ENCODE measurements at regions not wholly inside any gene's neighbourhood (a gene's known extent, or its start where the extent isn't known, plus 50 kb on each side); places are given as distances from the start of the nearest gene placed in this dataset.

GRCh38 chr7:23955600-23956149, 245.7 kb downstream of the STK31 start:
- Mint-ChIP-seq H3K4me3 (no peak overlapping the region), H3K27me3 (peaks cover 2% of the 10 kb centered on the region), H3K27ac (no peak overlapping the region), H3K4me1 (peaks cover 2% of the 10 kb centered on the region), H3K9me3 (peaks cover 5% of the 10 kb centered on the region), H3K36me3 (ENCODE audit: low read depth) (no peaks in the 10 kb centered on the region)
- no peak for ATAC-seq
- DNase-seq = no peak

GRCh38 chr7:23956772-23957576, 247.0 kb downstream of the STK31 start:
- H3K4me1 Mint-ChIP-seq = peaks cover 2% of the 10 kb centered on the region
- H3K9me3 Mint-ChIP-seq = peaks cover 5% of the 10 kb centered on the region
- no peak for ATAC-seq
- no peak overlapping the region for H3K27ac Mint-ChIP-seq
- peaks cover 2% of the 10 kb centered on the region for H3K27me3 Mint-ChIP-seq
- no peaks in the 10 kb centered on the region for H3K36me3 Mint-ChIP-seq (ENCODE audit: low read depth)
- no peak overlapping the region for H3K4me3 Mint-ChIP-seq
- no peak for DNase-seq

GRCh38 chr7:23959821-23960220, 249.8 kb downstream of the STK31 start:
- Mint-ChIP-seq H3K4me3 (no peak overlapping the region), H3K9me3 (peaks cover 5% of the 10 kb centered on the region), H3K4me1 (peaks cover 2% of the 10 kb centered on the region), H3K36me3 (ENCODE audit: low read depth) (no peaks in the 10 kb centered on the region), H3K27me3 (peaks cover 2% of the 10 kb centered on the region), H3K27ac (no peak overlapping the region)
- DNase-seq (no peak), ATAC-seq (no peak)

GRCh38 chr7:23960361-23960760, 250.3 kb downstream of the STK31 start:
- no peak for ATAC-seq

GRCh38 chr7:23963461-23964165, 253.6 kb downstream of the STK31 start:
- no peak for DNase-seq
- H3K27me3 Mint-ChIP-seq = peaks cover 4% of the 10 kb centered on the region
- H3K36me3 Mint-ChIP-seq (ENCODE audit: low read depth) = no peaks in the 10 kb centered on the region
- no peaks in the 10 kb centered on the region for H3K9me3 Mint-ChIP-seq
- no peak overlapping the region for H3K4me3 Mint-ChIP-seq
- no peak for ATAC-seq
- H3K4me1 Mint-ChIP-seq = peaks cover 8% of the 10 kb centered on the region
- no peak overlapping the region for H3K27ac Mint-ChIP-seq

More at GRCh38 chr7:23960361-23960760, 250.3 kb downstream of the STK31 start:
- H3K36me3 Mint-ChIP-seq (ENCODE audit: low read depth) = no peaks in the 10 kb centered on the region
- no peak overlapping the region for H3K27ac Mint-ChIP-seq
- H3K4me3 Mint-ChIP-seq = no peak overlapping the region
- H3K4me1 Mint-ChIP-seq = peaks cover 2% of the 10 kb centered on the region
- peaks cover 5% of the 10 kb centered on the region for H3K9me3 Mint-ChIP-seq
- DNase-seq = no peak
- H3K27me3 Mint-ChIP-seq = peaks cover 2% of the 10 kb centered on the region

GRCh38 chr7:23964715-23965114, 254.7 kb downstream of the STK31 start:
- no peaks in the 10 kb centered on the region for H3K36me3 Mint-ChIP-seq (ENCODE audit: low read depth)
- DNase-seq = no peak
- peaks cover 11% of the 10 kb centered on the region for H3K4me1 Mint-ChIP-seq
- H3K27me3 Mint-ChIP-seq = peaks cover 5% of the 10 kb centered on the region
- H3K9me3 Mint-ChIP-seq = no peaks in the 10 kb centered on the region
- no peak overlapping the region for H3K4me3 Mint-ChIP-seq
- H3K27ac Mint-ChIP-seq = no peak overlapping the region
- ATAC-seq = no peak

GRCh38 chr7:23965296-23965695, 255.3 kb downstream of the STK31 start:
- Mint-ChIP-seq H3K4me3 (no peak overlapping the region), H3K9me3 (no peaks in the 10 kb centered on the region), H3K36me3 (ENCODE audit: low read depth) (no peaks in the 10 kb centered on the region), H3K4me1 (peaks cover 14% of the 10 kb centered on the region), H3K27me3 (peaks cover 3% of the 10 kb centered on the region), H3K27ac (no peak overlapping the region)
- ATAC-seq = no peak
- no peak for DNase-seq

- peaks cover 3% of the 10 kb centered on the region for H3K27me3 Mint-ChIP-seq
- H3K4me1 Mint-ChIP-seq = peaks cover 21% of the 10 kb centered on the region
- ATAC-seq (no peak), DNase-seq (no peak)
- no peak overlapping the region for H3K27ac Mint-ChIP-seq
- H3K4me3 Mint-ChIP-seq = no peak overlapping the region
- no peaks in the 10 kb centered on the region for H3K9me3 Mint-ChIP-seq
- no peaks in the 10 kb centered on the region for H3K36me3 Mint-ChIP-seq (ENCODE audit: low read depth)
Measured at GRCh38 chr7:23966941-23967340, 256.9 kb downstream of the STK31 start.

- peak; percentile 6 for DNase-seq
- peak; percentile 48 for ATAC-seq
- Mint-ChIP-seq H3K9me3 (no peaks in the 10 kb centered on the region), H3K27me3 (peaks cover 3% of the 10 kb centered on the region), H3K4me1 (peaks cover 26% of the 10 kb centered on the region), H3K27ac (peak overlapping the region; percentile 54), H3K4me3 (no peak overlapping the region), H3K36me3 (ENCODE audit: low read depth) (no peaks in the 10 kb centered on the region)
Measured at GRCh38 chr7:23967949-23968599, 258.1 kb downstream of the STK31 start.

GRCh38 chr7:23968791-23969190, 258.8 kb downstream of the STK31 start:
- ATAC-seq (no peak), DNase-seq (no peak)
- H3K4me1 Mint-ChIP-seq = peaks cover 26% of the 10 kb centered on the region
- H3K4me3 Mint-ChIP-seq = no peak overlapping the region
- no peaks in the 10 kb centered on the region for H3K9me3 Mint-ChIP-seq
- H3K27ac Mint-ChIP-seq = peak overlapping the region; percentile 15
- peaks cover 3% of the 10 kb centered on the region for H3K27me3 Mint-ChIP-seq
- H3K36me3 Mint-ChIP-seq (ENCODE audit: low read depth) = no peaks in the 10 kb centered on the region

- no peak overlapping the region for H3K27ac Mint-ChIP-seq
- no peak for ATAC-seq
Measured at GRCh38 chr7:23969443-23969842, 259.4 kb downstream of the STK31 start.

GRCh38 chr7:23970193-23970592, 260.2 kb downstream of the STK31 start:
- DNase-seq (no peak), ATAC-seq (no peak)
- Mint-ChIP-seq H3K27ac (no peak overlapping the region), H3K27me3 (peaks cover 6% of the 10 kb centered on the region), H3K4me1 (peaks cover 26% of the 10 kb centered on the region), H3K9me3 (no peaks in the 10 kb centered on the region), H3K4me3 (no peak overlapping the region), H3K36me3 (ENCODE audit: low read depth) (no peaks in the 10 kb centered on the region)

More at GRCh38 chr7:23969443-23969842, 259.4 kb downstream of the STK31 start:
- no peak for DNase-seq
- no peak overlapping the region for H3K4me3 Mint-ChIP-seq
- no peaks in the 10 kb centered on the region for H3K36me3 Mint-ChIP-seq (ENCODE audit: low read depth)
- H3K9me3 Mint-ChIP-seq = no peaks in the 10 kb centered on the region
- H3K27me3 Mint-ChIP-seq = peaks cover 3% of the 10 kb centered on the region
- H3K4me1 Mint-ChIP-seq = peaks cover 26% of the 10 kb centered on the region

GRCh38 chr7:23971031-23971430, 261.0 kb downstream of the STK31 start:
- ATAC-seq (no peak), DNase-seq (no peak)
- Mint-ChIP-seq H3K36me3 (ENCODE audit: low read depth) (no peaks in the 10 kb centered on the region), H3K27ac (no peak overlapping the region), H3K4me3 (no peak overlapping the region), H3K4me1 (peaks cover 26% of the 10 kb centered on the region), H3K27me3 (peaks cover 6% of the 10 kb centered on the region), H3K9me3 (no peaks in the 10 kb centered on the region)

- peak; percentile 74 for ATAC-seq
- Mint-ChIP-seq H3K27me3 (peaks cover 6% of the 10 kb centered on the region), H3K9me3 (no peaks in the 10 kb centered on the region), H3K36me3 (ENCODE audit: low read depth) (no peaks in the 10 kb centered on the region), H3K4me1 (peaks cover 26% of the 10 kb centered on the region), H3K4me3 (no peak overlapping the region), H3K27ac (peak overlapping the region; percentile 71)
- DNase-seq = no peak
Measured at GRCh38 chr7:23972057-23972456, 262.0 kb downstream of the STK31 start.

Data from activated naive CD8-positive, alpha-beta T cell treated with anti-CD3 and anti-CD28 coated beads, Interleukin-2, amount 50 U/mL, for 24 hours (primary cell).